ENCODE measurements at regions not wholly inside any gene's neighbourhood (a gene's known extent, or its start where the extent isn't known, plus 50 kb on each side); places are given as distances from the start of the nearest gene placed in this dataset.

DNA sequence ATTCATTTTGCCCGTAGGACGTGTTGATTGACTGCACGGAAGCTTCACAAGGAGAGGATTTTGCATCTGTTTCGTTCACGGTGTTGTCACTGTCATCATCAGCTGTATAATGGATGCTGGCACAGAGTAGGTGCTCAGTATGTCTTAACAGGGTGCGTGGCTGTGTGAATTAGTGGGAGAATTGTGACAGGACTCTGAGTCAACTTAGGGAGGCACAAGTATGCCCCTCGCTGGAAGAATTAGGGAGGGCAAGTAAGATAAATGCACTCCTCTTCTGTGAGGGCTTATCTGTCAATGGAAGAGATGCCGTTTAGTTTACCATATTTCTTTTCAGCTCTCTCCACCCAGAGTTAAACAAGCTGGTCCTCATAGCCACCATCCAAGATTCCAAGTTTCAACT lies 107.2 kb downstream of the TRIML1 start:
- no peaks in the 10 kb centered on the region for H3K4me1 ChIP-seq
- H3K9me3 ChIP-seq, result no peaks in the 10 kb centered on the region
- H3K27me3 ChIP-seq, result no peaks in the 10 kb centered on the region
- no peak for TF ChIP-seq CTCF (IDR thresholded peaks at IDR 0.05; ENCODE audit: low read depth, low read length)
- H3K4me3 ChIP-seq (ENCODE audit: low read depth, low read length), result no peak overlapping the region
- H3K36me3 ChIP-seq, result no peaks in the 10 kb centered on the region
- no peak for DNase-seq

- H3K9me3 ChIP-seq, result no peaks in the 10 kb centered on the region
- DNase-seq, result no peak
- no peaks in the 10 kb centered on the region for H3K27me3 ChIP-seq
- no peak overlapping the region for H3K4me3 ChIP-seq (ENCODE audit: low read depth, low read length)
- TF ChIP-seq CTCF (IDR thresholded peaks at IDR 0.05; ENCODE audit: low read depth, low read length), result no peak
- H3K4me1 ChIP-seq, result no peaks in the 10 kb centered on the region
- no peaks in the 10 kb centered on the region for H3K36me3 ChIP-seq
Observed at GRCh38 chr4:188254211-188254610, 115.0 kb downstream of the TRIML1 start.

GRCh38 chr4:188262464-188262863 lies 123.2 kb downstream of the TRIML1 start:
- no peaks in the 10 kb centered on the region for H3K27me3 ChIP-seq
- no peak for TF ChIP-seq CTCF (IDR thresholded peaks at IDR 0.05; ENCODE audit: low read depth, low read length)
- no peak overlapping the region for H3K4me3 ChIP-seq (ENCODE audit: low read depth, low read length)
- H3K9me3 ChIP-seq, result no peaks in the 10 kb centered on the region
- no peak for DNase-seq
- no peaks in the 10 kb centered on the region for H3K36me3 ChIP-seq
- H3K4me1 ChIP-seq, result no peaks in the 10 kb centered on the region

- H3K9me3 ChIP-seq, result no peaks in the 10 kb centered on the region
- H3K4me3 ChIP-seq (ENCODE audit: low read depth, low read length), result no peak overlapping the region
- no peak for DNase-seq
- H3K4me1 ChIP-seq, result no peaks in the 10 kb centered on the region
- no peak for TF ChIP-seq CTCF (IDR thresholded peaks at IDR 0.05; ENCODE audit: low read depth, low read length)
- H3K27me3 ChIP-seq, result no peaks in the 10 kb centered on the region
- no peaks in the 10 kb centered on the region for H3K36me3 ChIP-seq
Observed at GRCh38 chr4:188263321-188263720, 124.1 kb downstream of the TRIML1 start.

- Histone ChIP-seq H3K9me3 (no peaks in the 10 kb centered on the region), H3K4me1 (no peaks in the 10 kb centered on the region), H3K27me3 (no peaks in the 10 kb centered on the region), H3K4me3 (ENCODE audit: low read depth, low read length) (no peak overlapping the region), H3K36me3 (no peaks in the 10 kb centered on the region)
- DNase-seq, result no peak
- TF ChIP-seq CTCF (IDR thresholded peaks at IDR 0.05; ENCODE audit: low read depth, low read length), result no peak
Observed at GRCh38 chr4:188266386-188266785, 127.1 kb downstream of the TRIML1 start.

- H3K4me1 ChIP-seq, result no peaks in the 10 kb centered on the region
- no peaks in the 10 kb centered on the region for H3K27me3 ChIP-seq
- H3K4me3 ChIP-seq (ENCODE audit: low read depth, low read length), result no peak overlapping the region
- H3K9me3 ChIP-seq, result no peaks in the 10 kb centered on the region
- H3K36me3 ChIP-seq, result no peaks in the 10 kb centered on the region
- DNase-seq, result no peak
- TF ChIP-seq CTCF (IDR thresholded peaks at IDR 0.05; ENCODE audit: low read depth, low read length), result no peak
Observed at GRCh38 chr4:188268131-188268908, 129.1 kb downstream of the TRIML1 start.
